Suprapubic skin (tissue), 4 donors: ENCODE measurements at regions not wholly inside any gene's neighbourhood (a gene's known extent, or its start where the extent isn't known, plus 50 kb on each side); places are given as distances from the start of the nearest gene placed in this dataset.

Source experiments
- DNase-seq, 2 donors: peaks; one replicate each; pipeline ENCODE4 v3.0.0-alpha.2; 2019; ENCODE audit warnings: low spot score in 2 of 2
- H3K27ac ChIP-seq: fragments of 200-600 bp; sonication (generic); one replicate; pipeline ENCODE4 v1.5.1; 2019
- H3K27me3 ChIP-seq: fragments of 200-600 bp; sonication (generic); one replicate; pipeline ENCODE4 v1.5.1; 2019
- H3K36me3 ChIP-seq: fragments of 200-600 bp; sonication (generic); one replicate; pipeline ENCODE4 v1.5.1; 2019
- H3K4me1 ChIP-seq: fragments of 200-600 bp; sonication (generic); one replicate; pipeline ENCODE4 v1.5.1; 2019
- H3K4me3 ChIP-seq: fragments of 200-600 bp; sonication (generic); one replicate; pipeline ENCODE4 v1.5.1; 2019; ENCODE audit warnings: mild to moderate bottlenecking
- H3K9me3 ChIP-seq: fragments of 200-600 bp; sonication (generic); one replicate; pipeline ENCODE4 v1.5.1; 2019
- CTCF ChIP-seq, 2 donors: fragments of 200-600 bp in 1 of 2; fragments of 450-650 bp in 1 of 2; sonication (generic) in 1 of 2; IDR thresholded peaks; one replicate each; pipeline ENCODE4 v1.5.1; 2016 to 2019; ENCODE audit warnings: antibody characterized with exemption in 2 of 2, mild to moderate bottlenecking in 1 of 2, moderate library complexity in 1 of 2
- EP300 ChIP-seq: sonication (generic); formaldehyde crosslinking; IDR thresholded peaks from one replicate; pipeline ENCODE4 v1.6.1; 2017; ENCODE audit warnings: antibody characterized with exemption
- POLR2A ChIP-seq, 2 donors: fragments of 450-650 bp; IDR thresholded peaks; one replicate each; pipeline ENCODE4 v1.6.1; 2017; ENCODE audit warnings: antibody characterized with exemption in 2 of 2, mild to moderate bottlenecking in 2 of 2, moderate library complexity in 2 of 2
- POLR2AphosphoS5 ChIP-seq, 3 donors: sonication (generic); formaldehyde crosslinking; IDR thresholded peaks; one replicate each; pipeline ENCODE4 v1.6.1; 2017; ENCODE audit warnings: antibody characterized with exemption in 3 of 3
- WGBS: methylation state at CpG from one replicate; pipeline ENCODE4 v1.1.5; 2018; 5-methylcytosine and 5-hydroxymethylcytosine counted together

GRCh38 chr19:31506102-31506501 is 156.9 kb upstream of the TSHZ3 start:
- Histone ChIP-seq H3K4me3 (no peak overlapping the region), H3K4me1 (no peaks in the 10 kb centered on the region), H3K27ac (no peak overlapping the region), H3K36me3 (no peaks in the 10 kb centered on the region), H3K9me3 (no peaks in the 10 kb centered on the region), H3K27me3 (peaks cover 9% of the 10 kb centered on the region)
- TF ChIP-seq POLR2A (IDR thresholded peaks at IDR 0.05): no peak
- WGBS: 91% methylated on average over 8 of the region's 8 CpGs
- DNase-seq: peak in 1 of 2 donors; percentile 23

GRCh38 chr19:31510635-31511034 is 161.4 kb upstream of the TSHZ3 start:
- 87% methylated on average over 10 of the region's 10 CpGs for WGBS

GRCh38 chr19:31511098-31511497 is 161.9 kb upstream of the TSHZ3 start:
- Histone ChIP-seq H3K4me1 (no peaks in the 10 kb centered on the region), H3K27ac (no peak overlapping the region), H3K4me3 (no peak overlapping the region), H3K27me3 (peaks cover 3% of the 10 kb centered on the region), H3K36me3 (no peaks in the 10 kb centered on the region), H3K9me3 (no peaks in the 10 kb centered on the region)
- 75% methylated on average over 3 of the region's 3 CpGs for WGBS
- TF ChIP-seq CTCF (IDR thresholded peaks at IDR 0.05) (no peak), EP300 (no peak), POLR2AphosphoS5 (IDR thresholded peaks at IDR 0.05) (no peak), POLR2A (IDR thresholded peaks at IDR 0.05) (no peak)
- peak; percentile 10 to 40 for DNase-seq

More at GRCh38 chr19:31510635-31511034, 161.4 kb upstream of the TSHZ3 start:
- TF ChIP-seq CTCF (IDR thresholded peaks at IDR 0.05) (no peak), EP300 (no peak)
- H3K27ac ChIP-seq: no peak overlapping the region
- H3K4me3 ChIP-seq: no peak overlapping the region
- no peaks in the 10 kb centered on the region for H3K4me1 ChIP-seq
- H3K9me3 ChIP-seq: no peaks in the 10 kb centered on the region
- peaks cover 3% of the 10 kb centered on the region for H3K27me3 ChIP-seq
- H3K36me3 ChIP-seq: no peaks in the 10 kb centered on the region
- peak in 1 of 2 donors; percentile 7 for DNase-seq

GRCh38 chr19:31511696-31512095 is 162.5 kb upstream of the TSHZ3 start:
- Histone ChIP-seq H3K27me3 (peaks cover 3% of the 10 kb centered on the region), H3K36me3 (no peaks in the 10 kb centered on the region), H3K9me3 (no peaks in the 10 kb centered on the region), H3K4me1 (no peaks in the 10 kb centered on the region), H3K4me3 (no peak overlapping the region), H3K27ac (no peak overlapping the region)
- TF ChIP-seq CTCF (IDR thresholded peaks at IDR 0.05) (no peak), EP300 (no peak), POLR2AphosphoS5 (IDR thresholded peaks at IDR 0.05) (no peak), POLR2A (IDR thresholded peaks at IDR 0.05) (no peak)
- DNase-seq: peak; percentile 31 to 32
- WGBS: 87% methylated on average over 5 of the region's 5 CpGs

GRCh38 chr19:31512181-31512970 is 163.1 kb upstream of the TSHZ3 start:
- peak; percentile 35 to 47 for DNase-seq
- no peak overlapping the region for H3K27ac ChIP-seq
- 86% methylated on average over 10 of the region's 10 CpGs for WGBS
- TF ChIP-seq EP300 (no peak), POLR2A (IDR thresholded peaks at IDR 0.05) (no peak), CTCF (IDR thresholded peaks at IDR 0.05) (no peak), POLR2AphosphoS5 (IDR thresholded peaks at IDR 0.05) (no peak)
- no peaks in the 10 kb centered on the region for H3K36me3 ChIP-seq
- no peak overlapping the region for H3K4me3 ChIP-seq
- no peaks in the 10 kb centered on the region for H3K9me3 ChIP-seq
- H3K27me3 ChIP-seq: peaks cover 2% of the 10 kb centered on the region
- H3K4me1 ChIP-seq: no peaks in the 10 kb centered on the region
